ENCODE measurements at regions not wholly inside any gene's neighbourhood (a gene's known extent, or its start where the extent isn't known, plus 50 kb on each side); places are given as distances from the start of the nearest gene placed in this dataset.
"Not testable (repeated sequence)": the region's sequence is repeated elsewhere in the genome, so short reads cannot be mapped to it uniquely, and the experiment has no call there.

- DNase-seq = no peak
Measured at GRCh38 chr2:142710336-142710735, 167.1 kb upstream of the KYNU start.

- no peak for DNase-seq
Measured at GRCh38 chr2:142707318-142707717, 170.1 kb upstream of the KYNU start.

GRCh38 chr2:142702397-142702796 lies 175.1 kb upstream of the KYNU start:
- DNase-seq = not testable (repeated sequence)

- peak in 1 of 2 donors; percentile 11 for DNase-seq
Measured at GRCh38 chr2:142695350-142696257, 181.9 kb upstream of the KYNU start.

GRCh38 chr2:142694282-142694681 lies 183.2 kb upstream of the KYNU start:
- no peak for DNase-seq

- DNase-seq = no peak
Measured at GRCh38 chr2:142693171-142693950, 184.1 kb upstream of the KYNU start.

- no peak for DNase-seq
Measured at GRCh38 chr2:142688856-142689605, 188.4 kb upstream of the KYNU start.

GRCh38 chr2:142687509-142687908 lies 190.0 kb upstream of the KYNU start:
- no peak for DNase-seq

GRCh38 chr2:142687075-142687474 lies 190.4 kb upstream of the KYNU start:
- DNase-seq = no peak

- DNase-seq = no peak
Measured at GRCh38 chr2:142684667-142685066, 192.8 kb upstream of the KYNU start.

GRCh38 chr2:142682528-142682927 lies 194.9 kb upstream of the KYNU start:
- no peak for DNase-seq

- DNase-seq = no peak
Measured at GRCh38 chr2:142681952-142682351, 195.5 kb upstream of the KYNU start.

GRCh38 chr2:142678164-142678563 lies 199.3 kb upstream of the KYNU start:
- no peak for DNase-seq

GRCh38 chr2:142675398-142675797 lies 202.1 kb upstream of the KYNU start:
- DNase-seq = no peak

GRCh38 chr2:142673836-142674235 lies 203.6 kb upstream of the KYNU start:
- DNase-seq = no peak

- DNase-seq = no peak
Measured at GRCh38 chr2:142672698-142673097, 204.8 kb upstream of the KYNU start.

- DNase-seq = no peak
Measured at GRCh38 chr2:142670362-142670761, 207.1 kb upstream of the KYNU start.

- no peak for DNase-seq
Measured at GRCh38 chr2:142668420-142668819, 209.0 kb upstream of the KYNU start.

GRCh38 chr2:142665241-142665640 lies 212.2 kb upstream of the KYNU start:
- no peak for DNase-seq

GRCh38 chr2:142650601-142651000 lies 226.9 kb upstream of the KYNU start:
- no peak for DNase-seq

GRCh38 chr2:142649581-142649980 lies 227.9 kb upstream of the KYNU start:
- DNase-seq = no peak

- DNase-seq = no peak
Measured at GRCh38 chr2:142642650-142643049, 234.8 kb upstream of the KYNU start.

- no peak for DNase-seq
Measured at GRCh38 chr2:142629193-142629592, 248.3 kb upstream of the KYNU start.
